HEK293 (cell line): ENCODE measurements at regions not wholly inside any gene's neighbourhood (a gene's known extent, or its start where the extent isn't known, plus 50 kb on each side); places are given as distances from the start of the nearest gene placed in this dataset.

Experiments used
- CTCF ChIA-PET: fragments of 350-600 bp; formaldehyde crosslinking; extraction: SDS; loops from one replicate; lab custom pipeline; 2021; ENCODE audit warnings: antibody characterized with exemption; lab: Yijun Ruan, JAX
- POLR2A ChIA-PET: fragments of 300-600 bp; formaldehyde crosslinking; extraction: SDS; loops from one replicate; lab custom pipeline; 2020; ENCODE audit warnings: antibody characterized with exemption, inconsistent platforms; lab: Yijun Ruan, JAX
- H3K27ac ChIP-seq: fragments of 200-500 bp; sonication (Bioruptor generic); 2 replicates; pipeline ENCODE4 v1.5.1; 2014; ENCODE audit warnings: low read depth, low read length, control low read depth, inconsistent platforms; ENCODE audit errors: extremely low read depth
- H3K36me3 ChIP-seq, 2 experiments: fragments of 200-500 bp in 1 of 2; sonication (Bioruptor generic) in 1 of 2; 1 replicate in 1 of 2; 2 replicates in 1 of 2; pipeline ENCODE4 v1.5.1; 2014 to 2017; ENCODE audit warnings: inconsistent platforms in 2 of 2, low read length in 2 of 2; ENCODE audit not compliant: control insufficient read depth in 2 of 2, insufficient read depth in 1 of 2
- H3K4me1 ChIP-seq: fragments of 200-500 bp; sonication (Bioruptor generic); 2 replicates; pipeline ENCODE4 v1.5.1; 2014; ENCODE audit warnings: mild to moderate bottlenecking, low read length, inconsistent platforms; ENCODE audit not compliant: control insufficient read depth, insufficient read depth
- H3K4me3 ChIP-seq: 2 replicates; pipeline ENCODE4 v1.5.1; 2011; ENCODE audit warnings: low read depth, mild to moderate bottlenecking, control low read depth, low read length, moderate library complexity
- H3K9me3 ChIP-seq: fragments of 200-500 bp; sonication (Bioruptor generic); 2 replicates; pipeline ENCODE4 v1.5.1; 2014; ENCODE audit warnings: low read depth, low read length, inconsistent platforms; ENCODE audit not compliant: control insufficient read depth, insufficient read depth
- BCL11B ChIP-seq: fragments of 450-650 bp; formaldehyde crosslinking; IDR thresholded peaks from 2 replicates; pipeline ENCODE4 v1.5.1; 2016; ENCODE audit warnings: low read depth, missing biosample characterization, missing genetic modification characterization
- GFI1B ChIP-seq: fragments of 450-650 bp; formaldehyde crosslinking; IDR thresholded peaks from 2 replicates; pipeline ENCODE4 v1.5.1; 2016; ENCODE audit warnings: missing biosample characterization, missing genetic modification characterization
- GLI4 ChIP-seq: fragments of 450-650 bp; formaldehyde crosslinking; IDR thresholded peaks from 2 replicates; pipeline ENCODE4 v1.5.1; 2016; ENCODE audit warnings: missing biosample characterization, missing genetic modification characterization
- HOXC10 ChIP-seq: sonication (generic); formaldehyde crosslinking; IDR thresholded peaks from 2 replicates; pipeline ENCODE4 v1.8.1; 2023; ENCODE audit warnings: mild to moderate bottlenecking, missing genetic modification reagents
- INSM2 ChIP-seq: fragments of 450-650 bp; formaldehyde crosslinking; IDR thresholded peaks from 2 replicates; pipeline ENCODE4 v1.5.1; 2016; ENCODE audit warnings: missing biosample characterization, missing genetic modification characterization
- ZBTB21 ChIP-seq: fragments of 450-650 bp; formaldehyde crosslinking; IDR thresholded peaks from 2 replicates; pipeline ENCODE4 v1.5.1; 2017; ENCODE audit warnings: missing biosample characterization, missing genetic modification characterization
- ZBTB44 ChIP-seq: fragments of 450-650 bp; IDR thresholded peaks from 2 replicates; pipeline ENCODE4 v1.5.1; 2018; ENCODE audit warnings: missing biosample characterization, mild to moderate bottlenecking, missing genetic modification characterization
- ZBTB7A ChIP-seq: fragments of 450-650 bp; formaldehyde crosslinking; IDR thresholded peaks from 2 replicates; pipeline ENCODE4 v1.5.1; 2016; ENCODE audit warnings: low read depth, missing biosample characterization, missing genetic modification characterization
- ZNF138 ChIP-seq: fragments of 450-650 bp; formaldehyde crosslinking; IDR thresholded peaks from 2 replicates; pipeline ENCODE4 v1.5.1; 2016; ENCODE audit warnings: missing biosample characterization, missing genetic modification characterization, borderline replicate concordance
- ZNF157 ChIP-seq: fragments of 450-650 bp; formaldehyde crosslinking; IDR thresholded peaks from 2 replicates; pipeline ENCODE4 v1.5.1; 2016; ENCODE audit warnings: missing biosample characterization, missing genetic modification characterization
- ZNF214 ChIP-seq: fragments of 450-650 bp; formaldehyde crosslinking; IDR thresholded peaks from 2 replicates; pipeline ENCODE4 v1.5.1; 2017; ENCODE audit warnings: missing biosample characterization, mild to moderate bottlenecking, missing genetic modification characterization, borderline replicate concordance
- ZNF24 ChIP-seq: fragments of 450-650 bp; formaldehyde crosslinking; IDR thresholded peaks from 2 replicates; pipeline ENCODE4 v1.5.1; 2016; ENCODE audit warnings: missing biosample characterization, missing genetic modification characterization
- ZNF248 ChIP-seq: fragments of 450-650 bp; formaldehyde crosslinking; IDR thresholded peaks from 2 replicates; pipeline ENCODE4 v1.5.1; 2017; ENCODE audit warnings: missing biosample characterization, missing genetic modification characterization
- ZNF311 ChIP-seq: fragments of 450-650 bp; formaldehyde crosslinking; IDR thresholded peaks from 2 replicates; pipeline ENCODE4 v1.5.1; 2017; ENCODE audit warnings: missing biosample characterization, missing genetic modification characterization, borderline replicate concordance
- ZNF335 ChIP-seq: fragments of 450-650 bp; formaldehyde crosslinking; conservative IDR thresholded peaks from 2 replicates; pipeline ENCODE4 v1.5.1; 2016; ENCODE audit warnings: missing biosample characterization, missing genetic modification characterization
- ZNF341 ChIP-seq: fragments of 450-650 bp; formaldehyde crosslinking; IDR thresholded peaks from 2 replicates; pipeline ENCODE4; 2016; ENCODE audit warnings: low read depth, missing biosample characterization, missing genetic modification characterization
- ZNF544 ChIP-seq: fragments of 450-650 bp; formaldehyde crosslinking; IDR thresholded peaks from 2 replicates; pipeline ENCODE4 v1.5.0; 2017; ENCODE audit warnings: missing biosample characterization, missing genetic modification characterization
- ZNF561 ChIP-seq: fragments of 450-650 bp; IDR thresholded peaks from 2 replicates; pipeline ENCODE4 v1.5.1; 2018; ENCODE audit warnings: missing biosample characterization, missing genetic modification characterization, borderline replicate concordance
- TF ChIP-seq, protein P1 (sequence below): fragments of 450-650 bp; formaldehyde crosslinking; IDR thresholded peaks from 2 replicates; pipeline ENCODE4 v1.5.1; 2016; ENCODE audit warnings: missing biosample characterization, missing genetic modification characterization
- TF ChIP-seq, protein P2 (sequence below): fragments of 450-650 bp; formaldehyde crosslinking; IDR thresholded peaks from 2 replicates; pipeline ENCODE4 v1.5.1; 2016; ENCODE audit warnings: missing biosample characterization, missing genetic modification characterization
- TF ChIP-seq, protein P3 (sequence below): fragments of 450-650 bp; formaldehyde crosslinking; optimal IDR thresholded peaks from 2 replicates; pipeline ENCODE3; 2016; ENCODE audit warnings: missing biosample characterization, mild to moderate bottlenecking, missing genetic modification characterization
- TF ChIP-seq, protein P4 (sequence below): fragments of 450-650 bp; formaldehyde crosslinking; IDR thresholded peaks from 2 replicates; pipeline ENCODE4 v1.5.1; 2017; ENCODE audit warnings: missing biosample characterization, mild to moderate bottlenecking, missing genetic modification characterization, moderate library complexity

DNA sequence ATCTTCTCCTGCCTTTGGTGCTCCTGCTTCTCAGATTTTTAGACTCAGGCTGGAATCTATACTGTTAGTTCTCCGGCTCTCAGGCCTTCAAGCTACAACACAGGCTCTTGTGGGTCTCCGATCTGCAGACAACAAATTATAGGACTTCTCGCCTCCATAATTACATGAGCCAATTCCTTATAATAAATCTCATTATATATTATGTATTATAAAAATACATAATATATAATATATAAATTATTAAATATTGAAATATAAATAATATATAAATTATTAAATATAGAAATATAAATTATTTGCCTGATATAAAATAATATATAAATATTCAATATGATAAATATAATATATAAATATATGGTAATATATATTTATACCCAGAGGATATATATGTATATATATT lies 1214.0 kb downstream of the ROBO2 start (continued):
- TF ChIP-seq ZBTB44 (tag by site-specific recombination) (no peak), ZBTB7A (tag by site-specific recombination) (no peak), ZNF311 (no peak)

DNA sequence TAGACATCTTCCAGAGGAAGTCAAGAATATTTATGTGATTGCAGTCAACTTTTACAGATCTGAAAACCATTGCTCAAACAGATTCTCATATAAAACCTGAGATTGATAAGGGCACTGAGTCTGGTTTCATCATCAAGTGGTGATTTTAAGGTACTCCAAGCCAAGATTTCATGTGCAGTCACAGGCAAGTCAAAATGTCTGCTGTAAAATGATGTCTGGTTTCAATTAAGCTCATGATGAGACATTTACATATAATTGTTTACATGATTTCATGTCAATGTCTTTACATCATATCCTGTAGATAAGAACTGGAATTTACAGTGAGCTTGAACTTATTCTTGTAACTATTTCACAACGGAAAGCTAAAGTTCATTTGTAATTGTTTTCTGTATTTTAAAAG lies 1215.5 kb downstream of the ROBO2 start:
- ChIA-PET CTCF (no interaction called here), POLR2A (no interaction called here)
- no peak overlapping the region for H3K27ac ChIP-seq
- no peaks in the 10 kb centered on the region for H3K4me1 ChIP-seq
- TF ChIP-seq ZNF544, result no peak
- no peaks in the 10 kb centered on the region for H3K36me3 ChIP-seq
- H3K4me3 ChIP-seq, result no peak overlapping the region
- no peaks in the 10 kb centered on the region for H3K9me3 ChIP-seq

GRCh38 chr3:78256123-78256522 lies 1216.2 kb downstream of the ROBO2 start:
- TF ChIP-seq ZNF157 (tag by site-specific recombination), result no peak
- TF ChIP-seq, protein P1, sequence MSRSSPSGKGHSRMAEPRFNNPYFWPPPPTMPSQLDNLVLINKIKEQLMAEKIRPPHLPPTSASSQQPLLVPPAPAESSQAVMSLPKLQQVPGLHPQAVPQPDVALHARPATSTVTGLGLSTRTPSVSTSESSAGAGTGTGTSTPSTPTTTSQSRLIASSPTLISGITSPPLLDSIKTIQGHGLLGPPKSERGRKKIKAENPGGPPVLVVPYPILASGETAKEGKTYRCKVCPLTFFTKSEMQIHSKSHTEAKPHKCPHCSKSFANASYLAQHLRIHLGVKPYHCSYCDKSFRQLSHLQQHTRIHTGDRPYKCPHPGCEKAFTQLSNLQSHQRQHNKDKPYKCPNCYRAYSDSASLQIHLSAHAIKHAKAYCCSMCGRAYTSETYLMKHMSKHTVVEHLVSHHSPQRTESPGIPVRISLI (tag by site-specific recombination), result no peak
- TF ChIP-seq GFI1B (tag by site-specific recombination), result no peak
- no peak for TF ChIP-seq ZNF341 (tag by site-specific recombination)
- TF ChIP-seq ZNF335, result no peak
- TF ChIP-seq, protein P2, sequence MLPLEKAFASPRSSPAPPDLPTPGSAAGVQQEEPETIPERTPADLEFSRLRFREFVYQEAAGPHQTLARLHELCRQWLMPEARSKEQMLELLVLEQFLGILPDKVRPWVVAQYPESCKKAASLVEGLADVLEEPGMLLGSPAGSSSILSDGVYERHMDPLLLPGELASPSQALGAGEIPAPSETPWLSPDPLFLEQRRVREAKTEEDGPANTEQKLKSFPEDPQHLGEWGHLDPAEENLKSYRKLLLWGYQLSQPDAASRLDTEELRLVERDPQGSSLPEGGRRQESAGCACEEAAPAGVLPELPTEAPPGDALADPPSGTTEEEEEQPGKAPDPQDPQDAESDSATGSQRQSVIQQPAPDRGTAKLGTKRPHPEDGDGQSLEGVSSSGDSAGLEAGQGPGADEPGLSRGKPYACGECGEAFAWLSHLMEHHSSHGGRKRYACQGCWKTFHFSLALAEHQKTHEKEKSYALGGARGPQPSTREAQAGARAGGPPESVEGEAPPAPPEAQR (tag by site-specific recombination), result no peak
- TF ChIP-seq, protein P3, sequence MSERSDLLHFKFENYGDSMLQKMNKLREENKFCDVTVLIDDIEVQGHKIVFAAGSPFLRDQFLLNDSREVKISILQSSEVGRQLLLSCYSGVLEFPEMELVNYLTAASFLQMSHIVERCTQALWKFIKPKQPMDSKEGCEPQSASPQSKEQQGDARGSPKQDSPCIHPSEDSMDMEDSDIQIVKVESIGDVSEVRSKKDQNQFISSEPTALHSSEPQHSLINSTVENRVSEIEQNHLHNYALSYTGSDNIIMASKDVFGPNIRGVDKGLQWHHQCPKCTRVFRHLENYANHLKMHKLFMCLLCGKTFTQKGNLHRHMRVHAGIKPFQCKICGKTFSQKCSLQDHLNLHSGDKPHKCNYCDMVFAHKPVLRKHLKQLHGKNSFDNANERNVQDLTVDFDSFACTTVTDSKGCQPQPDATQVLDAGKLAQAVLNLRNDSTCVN, result no peak
- TF ChIP-seq ZNF561 (tag by site-specific recombination), result no peak
- no peak for TF ChIP-seq HOXC10 (CRISPR knock-in tag)
- no peak for TF ChIP-seq ZNF24 (tag by site-specific recombination)
- no peak for TF ChIP-seq BCL11B (tag by site-specific recombination)
- TF ChIP-seq, protein P4, sequence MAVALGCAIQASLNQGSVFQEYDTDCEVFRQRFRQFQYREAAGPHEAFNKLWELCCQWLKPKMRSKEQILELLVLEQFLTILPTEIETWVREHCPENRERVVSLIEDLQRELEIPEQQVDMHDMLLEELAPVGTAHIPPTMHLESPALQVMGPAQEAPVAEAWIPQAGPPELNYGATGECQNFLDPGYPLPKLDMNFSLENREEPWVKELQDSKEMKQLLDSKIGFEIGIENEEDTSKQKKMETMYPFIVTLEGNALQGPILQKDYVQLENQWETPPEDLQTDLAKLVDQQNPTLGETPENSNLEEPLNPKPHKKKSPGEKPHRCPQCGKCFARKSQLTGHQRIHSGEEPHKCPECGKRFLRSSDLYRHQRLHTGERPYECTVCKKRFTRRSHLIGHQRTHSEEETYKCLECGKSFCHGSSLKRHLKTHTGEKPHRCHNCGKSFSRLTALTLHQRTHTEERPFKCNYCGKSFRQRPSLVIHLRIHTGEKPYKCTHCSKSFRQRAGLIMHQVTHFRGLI (tag by site-specific recombination), result no peak
- TF ChIP-seq ZNF214, result no peak
- no peak for TF ChIP-seq INSM2 (tag by site-specific recombination)
- TF ChIP-seq ZNF138, result no peak
- TF ChIP-seq ZBTB21, result no peak
- no peak for TF ChIP-seq GLI4 (tag by site-specific recombination)
- no peak for TF ChIP-seq ZNF248 (tag by site-specific recombination)
- TF ChIP-seq, all 188 proteins: peak for 0
- Histone ChIP-seq H3K4me1 (no peaks in the 10 kb centered on the region), H3K4me3 (no peak overlapping the region), H3K36me3 (no peaks in the 10 kb centered on the region), H3K9me3 (no peaks in the 10 kb centered on the region), H3K27ac (no peak overlapping the region)
- CTCF ChIA-PET, result no interaction called here
- POLR2A ChIA-PET, result no interaction called here
